NCI-H2171 treated with DMSO at 0.1 percent for 48 hours (cell line): ENCODE measurements at regions not wholly inside any gene's neighbourhood (a gene's known extent, or its start where the extent isn't known, plus 50 kb on each side); places are given as distances from the start of the nearest gene placed in this dataset.
"Not testable (repeated sequence)": the region's sequence is repeated elsewhere in the genome, so short reads cannot be mapped to it uniquely, and the experiment has no call there.

ENCODE experiments used
- DNase-seq: peaks from one replicate; lab custom pipeline; 2025; lab: John Stamatoyannopoulos, UW

GRCh38 chr15:96138985-96139384 lies 191.5 kb upstream of the NR2F2 start:
- no peak for DNase-seq

GRCh38 chr15:96142498-96142897 lies 188.0 kb upstream of the NR2F2 start:
- no peak for DNase-seq

GRCh38 chr15:96144734-96145133 lies 185.8 kb upstream of the NR2F2 start:
- no peak for DNase-seq

GRCh38 chr15:96146726-96147125 lies 183.8 kb upstream of the NR2F2 start:
- DNase-seq = no peak

GRCh38 chr15:96147267-96147666 lies 183.2 kb upstream of the NR2F2 start:
- no peak for DNase-seq

GRCh38 chr15:96150254-96150653 lies 180.2 kb upstream of the NR2F2 start:
- no peak for DNase-seq

GRCh38 chr15:96151749-96152148 lies 178.8 kb upstream of the NR2F2 start:
- DNase-seq = not testable (repeated sequence)

- no peak for DNase-seq
These were observed 176.6 kb upstream of the NR2F2 start for GRCh38 chr15:96153929-96154328.

- DNase-seq = no peak
These were observed 171.6 kb upstream of the NR2F2 start for GRCh38 chr15:96158938-96159337.

- DNase-seq = no peak
These were observed 170.2 kb upstream of the NR2F2 start for GRCh38 chr15:96160269-96160668.

- DNase-seq = no peak
These were observed 169.7 kb upstream of the NR2F2 start for GRCh38 chr15:96160800-96161199.

GRCh38 chr15:96162322-96162721 lies 168.2 kb upstream of the NR2F2 start:
- no peak for DNase-seq

GRCh38 chr15:96165081-96165480 lies 165.4 kb upstream of the NR2F2 start:
- DNase-seq = no peak

GRCh38 chr15:96165775-96166174 lies 164.7 kb upstream of the NR2F2 start:
- no peak for DNase-seq

GRCh38 chr15:96166223-96167200 lies 164.0 kb upstream of the NR2F2 start:
- no peak for DNase-seq

GRCh38 chr15:96170616-96170978 lies 159.9 kb upstream of the NR2F2 start:
- not testable (repeated sequence) for DNase-seq

- DNase-seq = no peak
These were observed 159.3 kb upstream of the NR2F2 start for GRCh38 chr15:96170979-96171739.

- no peak for DNase-seq
These were observed 158.6 kb upstream of the NR2F2 start for GRCh38 chr15:96171853-96172296.

- no peak for DNase-seq
These were observed 158.1 kb upstream of the NR2F2 start for GRCh38 chr15:96172417-96172816.

GRCh38 chr15:96176831-96177230 lies 153.7 kb upstream of the NR2F2 start:
- no peak for DNase-seq

GRCh38 chr15:96177279-96177678 lies 153.2 kb upstream of the NR2F2 start:
- no peak for DNase-seq

GRCh38 chr15:96180087-96180748 lies 150.3 kb upstream of the NR2F2 start:
- DNase-seq = no peak
